ENCODE measurements at regions not wholly inside any gene's neighbourhood (a gene's known extent, or its start where the extent isn't known, plus 50 kb on each side); places are given as distances from the start of the nearest gene placed in this dataset.

GRCh38 chr1:87600055-87600850, 271.6 kb downstream of the LMO4 start:
- ATAC-seq, result no peak
- no peak for TF ChIP-seq CREB5 (CRISPR knock-in tag; IDR thresholded peaks at IDR 0.05; ENCODE audit: low read depth)

GRCh38 chr1:87600854-87601253, 272.2 kb downstream of the LMO4 start:
- ATAC-seq, result no peak
- no peak for TF ChIP-seq ISL1 (CRISPR knock-in tag; IDR thresholded peaks at IDR 0.05)
- no peak for TF ChIP-seq TCF4 (CRISPR knock-in tag; IDR thresholded peaks at IDR 0.05; ENCODE audit: borderline replicate concordance)
- TF ChIP-seq ZNF565 (CRISPR knock-in tag; conservative IDR thresholded peaks at IDR 0.05; ENCODE audit: low read depth), result no peak
- TF ChIP-seq OSR1 (CRISPR knock-in tag; IDR thresholded peaks at IDR 0.05), result no peak
- TF ChIP-seq ZFP3 (CRISPR knock-in tag; IDR thresholded peaks at IDR 0.05), result no peak

- ATAC-seq, result no peak
- TF ChIP-seq TOX (CRISPR knock-in tag; IDR thresholded peaks at IDR 0.05; ENCODE audit: borderline replicate concordance), result no peak
- TF ChIP-seq PATZ1 (CRISPR knock-in tag; IDR thresholded peaks at IDR 0.05; ENCODE audit: borderline replicate concordance), result no peak
- no peak for TF ChIP-seq SNAI2 (CRISPR knock-in tag; IDR thresholded peaks at IDR 0.05)
- TF ChIP-seq PPARA (CRISPR knock-in tag; IDR thresholded peaks at IDR 0.05; ENCODE audit: borderline replicate concordance), result no peak
- TF ChIP-seq RARB (CRISPR knock-in tag; IDR thresholded peaks at IDR 0.05), result no peak
- no peak for TF ChIP-seq GLIS3 (CRISPR knock-in tag; IDR thresholded peaks at IDR 0.05)
- TF ChIP-seq TSHZ2 (CRISPR knock-in tag; IDR thresholded peaks at IDR 0.05), result no peak
- TF ChIP-seq ZNF70 (CRISPR knock-in tag; IDR thresholded peaks at IDR 0.05), result no peak
- no peak for TF ChIP-seq CSRNP3 (CRISPR knock-in tag; IDR thresholded peaks at IDR 0.05)
- TF ChIP-seq CREB5 (CRISPR knock-in tag; IDR thresholded peaks at IDR 0.05; ENCODE audit: low read depth), result no peak
- no peak for TF ChIP-seq POU6F1 (CRISPR knock-in tag; IDR thresholded peaks at IDR 0.05; ENCODE audit: borderline replicate concordance, low read depth)
- TF ChIP-seq BACH2 (CRISPR knock-in tag; IDR thresholded peaks at IDR 0.05; ENCODE audit: borderline replicate concordance), result no peak
- TF ChIP-seq ISL1 (CRISPR knock-in tag; IDR thresholded peaks at IDR 0.05), result no peak
- no peak for TF ChIP-seq ZFP3 (CRISPR knock-in tag; IDR thresholded peaks at IDR 0.05)
- TF ChIP-seq ESRRG (CRISPR knock-in tag; IDR thresholded peaks at IDR 0.05), result no peak
These were observed 274.9 kb downstream of the LMO4 start for GRCh38 chr1:87603626-87604025.
